ENCODE measurements at regions not wholly inside any gene's neighbourhood (a gene's known extent, or its start where the extent isn't known, plus 50 kb on each side); places are given as distances from the start of the nearest gene placed in this dataset.

DNA sequence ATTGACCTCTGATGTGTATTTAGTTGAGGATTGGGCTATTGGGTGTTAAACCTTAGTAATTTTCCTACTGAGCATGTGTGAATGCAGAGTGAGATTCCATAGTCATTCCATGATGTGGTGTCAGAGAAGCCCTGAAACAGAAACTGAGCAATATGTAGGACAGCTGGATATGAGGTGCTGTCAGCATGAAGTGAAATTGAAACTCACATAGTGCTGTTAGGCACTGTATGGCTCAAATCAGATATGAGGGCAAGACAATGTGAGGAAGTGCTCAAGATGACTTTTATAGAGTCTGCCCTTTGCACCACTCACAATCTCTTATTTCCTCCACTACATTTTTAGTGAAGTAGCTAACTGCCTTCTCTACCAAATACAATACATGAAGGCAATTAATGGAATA is 188.3 kb downstream of the SH3BGRL start:
- Histone ChIP-seq H4K5ac (ENCODE audit: insufficient read length, low read depth, low read length) (no peak overlapping the region), H3K27ac (ENCODE audit: low read depth, low read length) (no peak overlapping the region), H4K8ac (ENCODE audit: extremely low read depth, insufficient read depth, low read length) (no peak overlapping the region), H3K9ac (replicated peaks in 1 of 4; ENCODE audit: extremely low read depth in 1 of 4, low read depth in 3 of 4, low read length in 3 of 4) (no peak overlapping the region), H4K20me1 (replicated peaks in 1 of 2; ENCODE audit: control insufficient read depth in 1 of 2, insufficient read depth in 2 of 2, low read length in 2 of 2) (no peaks in the 10 kb centered on the region), H3K23me2 (ENCODE audit: low read depth, low read length) (no peaks in the 10 kb centered on the region), H3K4me3 (ENCODE audit: extremely low read depth in 1 of 4, insufficient read depth in 2 of 4, low read depth in 3 of 4, low read length in 4 of 4) (no peak overlapping the region), H4K91ac (replicated peaks; ENCODE audit: insufficient read length, low read length) (no peak overlapping the region), H3K36me3 (ENCODE audit: control insufficient read depth in 2 of 4, insufficient read depth in 4 of 4, low read length in 3 of 4) (no peaks in the 10 kb centered on the region), H2AFZ (ENCODE audit: low read length) (no peak overlapping the region), H3K4ac (replicated peaks; ENCODE audit: insufficient read length, low read depth, low read length) (no peak overlapping the region), H3K4me1 (replicated peaks in 1 of 4; ENCODE audit: control insufficient read depth in 3 of 4, insufficient read depth in 4 of 4, low read length in 3 of 4) (no peaks in the 10 kb centered on the region), H2BK20ac (ENCODE audit: low read length) (no peak overlapping the region), H3K56ac (replicated peaks; ENCODE audit: insufficient read length, low read depth, low read length) (no peak overlapping the region), H3K18ac (ENCODE audit: extremely low read depth, low read length) (no peak overlapping the region), H2BK5ac (ENCODE audit: low read depth, low read length) (no peak overlapping the region), H3K27me3 (replicated peaks in 1 of 4; ENCODE audit: control insufficient read depth in 3 of 4, extremely low read depth in 1 of 4, insufficient read depth in 3 of 4, low read length in 3 of 4) (no peaks in the 10 kb centered on the region), H3K23ac (ENCODE audit: insufficient read length) (no peak overlapping the region), H3K4me2 (ENCODE audit: insufficient read depth in 1 of 2, low read depth in 2 of 2, low read length in 2 of 2) (no peak overlapping the region), H2BK12ac (ENCODE audit: low read depth, low read length) (no peak overlapping the region), H2BK15ac (ENCODE audit: low read length) (no peak overlapping the region), H3K9me3 (ENCODE audit: insufficient read depth in 2 of 2, low read depth in 1 of 2, low read length in 1 of 2) (no peaks in the 10 kb centered on the region), H3K14ac (ENCODE audit: insufficient read length) (no peak overlapping the region), H3K79me1 (ENCODE audit: low read depth, low read length) (no peaks in the 10 kb centered on the region), H2BK120ac (replicated peaks; ENCODE audit: low read depth, low read length) (no peak overlapping the region), H2AK5ac (ENCODE audit: low read depth, low read length) (no peak overlapping the region), H3K79me2 (ENCODE audit: control insufficient read depth in 1 of 2, insufficient read depth in 2 of 2, low read length in 2 of 2) (no peaks in the 10 kb centered on the region)
- ChIA-PET POLR2A (ENCODE audit: partially characterized antibody) (no interaction called here), CTCF (ENCODE audit: partially characterized antibody) (interaction anchor here (0.6 kb wide), 1 partner anchor 9 kb away, joined by 4 read pairs; no protein-coding TSS in a partner anchor)
- DNase-seq (ENCODE audit: low read depth in 1 of 2, low spot score in 2 of 2) (no peak), FAIRE-seq (no peak)
- no peak for TF ChIP-seq TBP (IDR thresholded peaks at IDR 0.05; ENCODE audit: low read depth, low read length)
- no peak for TF ChIP-seq CREB1 (IDR thresholded peaks at IDR 0.05)
- no peak for TF ChIP-seq POLR2AphosphoS5 (IDR thresholded peaks at IDR 0.05; ENCODE audit: low read depth, low read length)
- no peak for TF ChIP-seq JUND (IDR thresholded peaks at IDR 0.05; ENCODE audit: low read length)
- no peak for TF ChIP-seq SP2 (IDR thresholded peaks at IDR 0.05; ENCODE audit: low read length)
- no peak for TF ChIP-seq SIN3A (conservative IDR thresholded peaks at IDR 0.05 in 1 of 2, IDR thresholded peaks at IDR 0.05 in 1 of 2; ENCODE audit: low read depth in 1 of 2, low read length in 2 of 2)
- TF ChIP-seq SP1 (IDR thresholded peaks at IDR 0.05; ENCODE audit: low read depth, low read length): no peak
- no peak for TF ChIP-seq EZH2 (IDR thresholded peaks at IDR 0.05; ENCODE audit: low read depth, low read length, severe bottlenecking)
- no peak for TF ChIP-seq KDM5A (IDR thresholded peaks at IDR 0.05; ENCODE audit: low read length)
- TF ChIP-seq KDM1A (IDR thresholded peaks at IDR 0.05; ENCODE audit: borderline replicate concordance, low read length): no peak
- TF ChIP-seq BRCA1 (IDR thresholded peaks at IDR 0.05; ENCODE audit: low read depth, low read length): no peak
- no peak for TF ChIP-seq POU5F1 (IDR thresholded peaks at IDR 0.05; ENCODE audit: low read depth, low read length)
- TF ChIP-seq ATF3 (IDR thresholded peaks at IDR 0.05; ENCODE audit: insufficient read depth, low read depth, low read length): no peak
- TF ChIP-seq SP4 (IDR thresholded peaks at IDR 0.05; ENCODE audit: low read length): no peak
- TF ChIP-seq, protein P1, sequence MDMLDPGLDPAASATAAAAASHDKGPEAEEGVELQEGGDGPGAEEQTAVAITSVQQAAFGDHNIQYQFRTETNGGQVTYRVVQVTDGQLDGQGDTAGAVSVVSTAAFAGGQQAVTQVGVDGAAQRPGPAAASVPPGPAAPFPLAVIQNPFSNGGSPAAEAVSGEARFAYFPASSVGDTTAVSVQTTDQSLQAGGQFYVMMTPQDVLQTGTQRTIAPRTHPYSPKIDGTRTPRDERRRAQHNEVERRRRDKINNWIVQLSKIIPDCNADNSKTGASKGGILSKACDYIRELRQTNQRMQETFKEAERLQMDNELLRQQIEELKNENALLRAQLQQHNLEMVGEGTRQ (IDR thresholded peaks at IDR 0.05; ENCODE audit: low read length): no peak
- TF ChIP-seq TCF12 (IDR thresholded peaks at IDR 0.05; ENCODE audit: low read depth, low read length): no peak
